H1 (cell line): ENCODE measurements at regions not wholly inside any gene's neighbourhood (a gene's known extent, or its start where the extent isn't known, plus 50 kb on each side); places are given as distances from the start of the nearest gene placed in this dataset.

Experiments used
- CTCF ChIA-PET: fragments of 300-600 bp; sonication (Branson Sonifier 250); formaldehyde crosslinking; loops from one replicate; lab custom pipeline; 2021; ENCODE audit not compliant: partially characterized antibody; lab: Charles Lee
- POLR2A ChIA-PET: fragments of 300-600 bp; sonication (Branson Sonifier 250); formaldehyde crosslinking; loops from one replicate; lab custom pipeline; 2021; ENCODE audit warnings: inconsistent platforms; ENCODE audit not compliant: partially characterized antibody; lab: Charles Lee
- DNase-seq, 2 experiments: peaks; one replicate each; pipeline versions ENCODE4 v3.0.0 to v3.0.0-alpha.2; 2010 to 2022; ENCODE audit warnings: low spot score in 2 of 2, low read depth in 1 of 2, mixed read lengths in 1 of 2
- FAIRE-seq: peaks from 2 replicates; lab custom pipeline; 2011; peaks lifted over from hg19 to GRCh38; lab: Jason Lieb, UNC
- H2AFZ ChIP-seq: 2 replicates; pipeline ENCODE4 v1.8.1; 2012; ENCODE audit warnings: low read length, inconsistent platforms
- H2AK5ac ChIP-seq: 2 replicates; pipeline ENCODE4 v1.6.1; 2013; ENCODE audit warnings: low read depth, low read length
- H2BK120ac ChIP-seq: replicated peaks from 2 replicates; pipeline ENCODE3; 2013; ENCODE audit warnings: low read depth, low read length, inconsistent platforms
- H2BK12ac ChIP-seq: 2 replicates; pipeline ENCODE4 v1.6.1; 2013; ENCODE audit warnings: low read depth, low read length
- H2BK15ac ChIP-seq: 2 replicates; pipeline ENCODE4 v1.6.1; 2013; ENCODE audit warnings: low read length
- H2BK20ac ChIP-seq: 2 replicates; pipeline ENCODE4 v1.6.1; 2013; ENCODE audit warnings: low read length
- H2BK5ac ChIP-seq: 2 replicates; pipeline ENCODE4 v1.6.1; 2013; ENCODE audit warnings: low read depth, low read length
- H3K14ac ChIP-seq: 2 replicates; pipeline ENCODE4 v1.6.1; 2013; ENCODE audit warnings: inconsistent platforms; ENCODE audit not compliant: insufficient read length
- H3K18ac ChIP-seq: 2 replicates; pipeline ENCODE4 v1.6.1; 2013; ENCODE audit warnings: low read length; ENCODE audit errors: extremely low read depth
- H3K23ac ChIP-seq: 2 replicates; pipeline ENCODE4 v1.6.1; 2013; ENCODE audit warnings: inconsistent platforms; ENCODE audit not compliant: insufficient read length
- H3K23me2 ChIP-seq: 2 replicates; pipeline ENCODE4 v1.6.1; 2013; ENCODE audit warnings: low read depth, low read length
- H3K27ac ChIP-seq: 2 replicates; pipeline ENCODE4 v1.6.1; 2011; ENCODE audit warnings: low read depth, low read length, inconsistent platforms
- H3K27me3 ChIP-seq, 4 experiments: replicated peaks in 1 of 4; 1 replicate in 1 of 4; 2 replicates in 3 of 4; pipeline versions ENCODE4 v1.6.1 to v1.8.1; 2011 to 2013; ENCODE audit warnings: low read length in 3 of 4, mild to moderate bottlenecking in 3 of 4, inconsistent platforms in 2 of 4, mixed read lengths in 2 of 4, moderate library complexity in 1 of 4; ENCODE audit not compliant: control insufficient read depth in 3 of 4, insufficient read depth in 3 of 4; ENCODE audit errors: extremely low read depth in 1 of 4
- H3K36me3 ChIP-seq, 4 experiments: 2 replicates each; pipeline versions ENCODE4 v1.6.1 to v1.8.1; 2011 to 2013; ENCODE audit warnings: mild to moderate bottlenecking in 4 of 4, low read length in 3 of 4, moderate library complexity in 2 of 4, control low read depth in 1 of 4, inconsistent platforms in 1 of 4; ENCODE audit not compliant: insufficient read depth in 4 of 4, control insufficient read depth in 2 of 4
- H3K4ac ChIP-seq: replicated peaks from 2 replicates; pipeline ENCODE3; 2013; ENCODE audit warnings: low read length, low read depth, mixed read lengths, inconsistent platforms; ENCODE audit not compliant: insufficient read length
- H3K4me1 ChIP-seq, 4 experiments: replicated peaks in 1 of 4; 1 replicate in 1 of 4; 2 replicates in 3 of 4; pipeline versions ENCODE4 v1.6.1 to v1.8.1; 2011 to 2013; ENCODE audit warnings: low read length in 3 of 4, inconsistent platforms in 2 of 4, mixed read lengths in 1 of 4; ENCODE audit not compliant: insufficient read depth in 4 of 4, control insufficient read depth in 3 of 4
- H3K4me2 ChIP-seq, 2 experiments: 2 replicates each; pipeline versions ENCODE4 v1.6.1 to v1.8.1; 2011 to 2013; ENCODE audit warnings: low read depth in 2 of 2, low read length in 2 of 2, control low read depth in 1 of 2, inconsistent platforms in 1 of 2, mild to moderate bottlenecking in 1 of 2; ENCODE audit not compliant: insufficient read depth in 1 of 2
- H3K4me3 ChIP-seq, 4 experiments: fragments of 200-600, 300-600 bp in 1 of 4; sonication (generic), shearing (Covaris generic), sonication (Bioruptor Twin) in 1 of 4; 2 replicates each; pipeline versions ENCODE4 v1.5.1 to v1.8.1; 2011 to 2016; ENCODE audit warnings: low read length in 4 of 4, low read depth in 3 of 4, control low read depth in 2 of 4, inconsistent platforms in 2 of 4, mild to moderate bottlenecking in 2 of 4, mixed read lengths in 1 of 4, moderate library complexity in 1 of 4; ENCODE audit not compliant: insufficient read depth in 2 of 4; ENCODE audit errors: extremely low read depth in 1 of 4
- H3K56ac ChIP-seq: replicated peaks from 2 replicates; pipeline ENCODE3; 2013; ENCODE audit warnings: low read depth, mild to moderate bottlenecking, mixed read lengths, low read length, inconsistent platforms; ENCODE audit not compliant: insufficient read length
- H3K79me1 ChIP-seq: 2 replicates; pipeline ENCODE4 v1.6.1; 2013; ENCODE audit warnings: low read depth, low read length, control low read depth
- H3K79me2 ChIP-seq, 2 experiments: 2 replicates each; pipeline versions ENCODE4 v1.6.1 to v1.8.1; 2012 to 2013; ENCODE audit warnings: low read length in 2 of 2, mild to moderate bottlenecking in 2 of 2, inconsistent platforms in 1 of 2; ENCODE audit not compliant: insufficient read depth in 2 of 2, control insufficient read depth in 1 of 2
- H3K9ac ChIP-seq, 4 experiments: replicated peaks in 1 of 4; 1 replicate in 1 of 4; 2 replicates in 3 of 4; pipeline versions ENCODE4 v1.6.1 to v1.8.1; 2011 to 2013; ENCODE audit warnings: low read depth in 3 of 4, low read length in 3 of 4, control low read depth in 2 of 4, mild to moderate bottlenecking in 2 of 4, moderate library complexity in 2 of 4, inconsistent platforms in 1 of 4; ENCODE audit errors: extremely low read depth in 1 of 4
- H3K9me3 ChIP-seq, 2 experiments: 2 replicates each; pipeline versions ENCODE4 v1.6.1 to v1.8.1; 2012 to 2013; ENCODE audit warnings: mild to moderate bottlenecking in 2 of 2, moderate library complexity in 2 of 2, control low read depth in 1 of 2, inconsistent platforms in 1 of 2, low read depth in 1 of 2, low read length in 1 of 2, mixed read lengths in 1 of 2; ENCODE audit not compliant: insufficient read depth in 2 of 2
- H4K20me1 ChIP-seq, 2 experiments: replicated peaks in 1 of 2; 2 replicates each; pipeline versions ENCODE3 to v1.8.1; 2011 to 2013; ENCODE audit warnings: inconsistent platforms in 2 of 2, low read length in 2 of 2, mild to moderate bottlenecking in 1 of 2; ENCODE audit not compliant: insufficient read depth in 2 of 2, control insufficient read depth in 1 of 2
- H4K5ac ChIP-seq: 2 replicates; pipeline ENCODE4 v1.6.1; 2013; ENCODE audit warnings: low read length, low read depth, mixed read lengths, inconsistent platforms; ENCODE audit not compliant: insufficient read length
- H4K8ac ChIP-seq: 2 replicates; pipeline ENCODE4 v1.8.0; 2013; ENCODE audit warnings: mild to moderate bottlenecking, moderate library complexity, low read length, inconsistent platforms; ENCODE audit not compliant: insufficient read depth; ENCODE audit errors: extremely low read depth
- H4K91ac ChIP-seq: replicated peaks from 2 replicates; pipeline ENCODE3; 2013; ENCODE audit warnings: low read length, mixed read lengths, inconsistent platforms; ENCODE audit not compliant: insufficient read length
- JUN ChIP-seq: IDR thresholded peaks from 2 replicates; pipeline ENCODE4 v1.6.1; 2011; ENCODE audit warnings: low read depth, mild to moderate bottlenecking, improper control_type of control experiment, low read length
- NRF1 ChIP-seq: IDR thresholded peaks from 2 replicates; pipeline ENCODE4 v1.6.1; 2011; ENCODE audit warnings: mild to moderate bottlenecking, low read depth, low read length, improper control_type of control experiment
- WGBS, 2 experiments: shearing (Covaris generic) in 1 of 2; methylation state at CpG; one replicate each; pipeline versions ENCODE4 v1.1.6 to v1.1.7; 2013 to 2015; ENCODE audit warnings: low lambda C conversion rate in 2 of 2, mixed read lengths in 2 of 2, inconsistent platforms in 1 of 2, low coverage in 1 of 2, missing lambda C conversion rate in 1 of 2; ENCODE audit not compliant: insufficient replicate concordance in 2 of 2, insufficient coverage in 1 of 2, insufficient read length in 1 of 2; ENCODE audit errors: extremely low coverage in 1 of 2, missing lambda C conversion rate in 1 of 2; 5-methylcytosine and 5-hydroxymethylcytosine counted together

DNA sequence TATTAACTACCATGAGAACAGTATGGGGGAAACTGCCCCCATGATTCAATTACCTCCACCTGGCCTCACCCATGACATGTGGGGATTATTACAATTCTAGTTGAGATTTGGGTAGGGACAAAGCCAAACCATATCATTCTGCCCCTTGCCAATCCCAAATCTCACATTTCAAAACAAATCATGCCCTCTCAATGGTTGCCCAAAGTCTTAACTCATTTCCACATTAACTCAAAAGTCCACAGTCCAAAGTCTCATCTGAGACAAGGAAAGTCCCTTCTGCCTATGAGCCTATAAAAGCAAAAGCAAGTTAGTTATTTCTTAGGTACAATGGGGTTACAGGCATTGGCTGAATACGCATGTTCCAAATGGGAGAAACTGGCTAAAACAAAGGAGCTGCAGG lies 180.7 kb upstream of the CDH12 start:
- POLR2A ChIA-PET: no interaction called here
- WGBS, 2 experiments: 90% methylated on average over 1 of the region's 1 CpG; no CpG with 5 or more reads in 1 of the 2 experiments

More for the DNA sequence above, 180.7 kb upstream of the CDH12 start:
- no peak overlapping the region for H2BK120ac ChIP-seq
- no peak overlapping the region for H2BK15ac ChIP-seq
- no peak overlapping the region for H3K14ac ChIP-seq
- H3K79me2 ChIP-seq: no peaks in the 10 kb centered on the region
- H4K91ac ChIP-seq: no peak overlapping the region
- no peak overlapping the region for H4K8ac ChIP-seq
- no peak overlapping the region for H2AK5ac ChIP-seq
- no peak overlapping the region for H2BK12ac ChIP-seq
- no peaks in the 10 kb centered on the region for H3K23me2 ChIP-seq
- no peak overlapping the region for H2BK5ac ChIP-seq
- FAIRE-seq (no peak), DNase-seq (no peak)
- H3K4ac ChIP-seq: no peak overlapping the region
- no peak overlapping the region for H3K23ac ChIP-seq
- TF ChIP-seq NRF1 (no peak), JUN (no peak)
- no peaks in the 10 kb centered on the region for H3K9me3 ChIP-seq
- no peaks in the 10 kb centered on the region for H3K36me3 ChIP-seq
- no peak overlapping the region for H3K56ac ChIP-seq
- CTCF ChIA-PET: no interaction called here
- H2BK20ac ChIP-seq: no peak overlapping the region
- H3K4me1 ChIP-seq: no peaks in the 10 kb centered on the region
- no peaks in the 10 kb centered on the region for H3K27me3 ChIP-seq
- no peaks in the 10 kb centered on the region for H3K79me1 ChIP-seq
- no peak overlapping the region for H3K4me2 ChIP-seq
- H3K18ac ChIP-seq: no peak overlapping the region
- H3K27ac ChIP-seq: no peak overlapping the region
- no peak overlapping the region for H3K9ac ChIP-seq
- H3K4me3 ChIP-seq: no peak overlapping the region
- no peak overlapping the region for H4K5ac ChIP-seq
- H2AFZ ChIP-seq: no peak overlapping the region
- H4K20me1 ChIP-seq: no peaks in the 10 kb centered on the region
